GM12892 (cell line): ENCODE measurements at regions not wholly inside any gene's neighbourhood (a gene's known extent, or its start where the extent isn't known, plus 50 kb on each side); places are given as distances from the start of the nearest gene placed in this dataset.

Source experiments
- POLR2A ChIP-seq: IDR thresholded peaks from 2 replicates; pipeline ENCODE4 v1.6.1; 2011; ENCODE audit warnings: low read depth, low read length, control low read depth
- POLR2AphosphoS5 ChIP-seq: IDR thresholded peaks from 2 replicates; pipeline ENCODE4 v1.6.1; 2011; ENCODE audit warnings: low read depth, low read length, control low read depth
- TAF1 ChIP-seq: IDR thresholded peaks from 2 replicates; pipeline ENCODE4 v1.6.1; 2011; ENCODE audit warnings: low read depth, mild to moderate bottlenecking, control low read depth, low read length, borderline replicate concordance

GRCh38 chr7:81260152-81260551, 341.3 kb upstream of the SEMA3C start:
- no peak for TF ChIP-seq POLR2A
- no peak for TF ChIP-seq POLR2AphosphoS5
- no peak for TF ChIP-seq TAF1
